Sigmoid colon (tissue), 4 donors: ENCODE measurements at regions not wholly inside any gene's neighbourhood (a gene's known extent, or its start where the extent isn't known, plus 50 kb on each side); places are given as distances from the start of the nearest gene placed in this dataset.

Source experiments
- CTCF ChIP-seq, 4 experiments: fragments of 450-650 bp in 3 of 4; fragments of 200-600 bp in 1 of 4; IDR thresholded peaks; one replicate each; pipeline ENCODE4 v1.5.1; 2016 to 2019; ENCODE audit warnings: antibody characterized with exemption in 4 of 4, mild to moderate bottlenecking in 3 of 4, moderate library complexity in 2 of 4
- POLR2AphosphoS5 ChIP-seq, 4 donors: sonication (generic); formaldehyde crosslinking; IDR thresholded peaks; one replicate each; pipeline ENCODE4 v1.6.1; 2017; ENCODE audit warnings: antibody characterized with exemption in 4 of 4

GRCh38 chrX:81866873-81867272 lies 665.0 kb downstream of the SH3BGRL start:
- no peak for TF ChIP-seq CTCF (IDR thresholded peaks at IDR 0.05)
- no peak for TF ChIP-seq POLR2AphosphoS5 (IDR thresholded peaks at IDR 0.05)
